Ishikawa (cell line): ENCODE measurements at regions not wholly inside any gene's neighbourhood (a gene's known extent, or its start where the extent isn't known, plus 50 kb on each side); places are given as distances from the start of the nearest gene placed in this dataset.

Source experiments
- CEBPB ChIP-seq: IDR thresholded peaks from 2 replicates; pipeline ENCODE4 v1.6.1; 2012
- CREB1 ChIP-seq: IDR thresholded peaks from 2 replicates; pipeline ENCODE4 v1.6.1; 2012; ENCODE audit warnings: low read depth
- EGR1 ChIP-seq: IDR thresholded peaks from 2 replicates; pipeline ENCODE4 v1.6.1; 2012
- EP300 ChIP-seq: IDR thresholded peaks from 2 replicates; pipeline ENCODE4 v1.6.1; 2012; ENCODE audit warnings: borderline replicate concordance
- FOXM1 ChIP-seq: IDR thresholded peaks from 2 replicates; pipeline ENCODE4 v1.6.1; 2012; ENCODE audit warnings: low read depth, borderline replicate concordance
- NFIC ChIP-seq: IDR thresholded peaks from 2 replicates; pipeline ENCODE4 v1.6.1; 2012
- RAD21 ChIP-seq: IDR thresholded peaks from 2 replicates; pipeline ENCODE4 v1.6.1; 2012; ENCODE audit warnings: low read depth
- TAF1 ChIP-seq: IDR thresholded peaks from 2 replicates; pipeline ENCODE4 v1.6.1; 2012; ENCODE audit warnings: low read depth, mild to moderate bottlenecking
- TCF12 ChIP-seq: IDR thresholded peaks from 2 replicates; pipeline ENCODE4 v1.6.1; 2012; ENCODE audit warnings: low read depth
- TEAD4 ChIP-seq: IDR thresholded peaks from 2 replicates; pipeline ENCODE4 v1.6.1; 2012
- YY1 ChIP-seq: IDR thresholded peaks from 2 replicates; pipeline ENCODE4 v1.6.1; 2012; ENCODE audit warnings: low read depth
- ZBTB7A ChIP-seq: IDR thresholded peaks from 2 replicates; pipeline ENCODE4 v1.6.1; 2012; ENCODE audit warnings: low read depth
- TF ChIP-seq, protein P1 (sequence below): IDR thresholded peaks from 2 replicates; pipeline ENCODE4 v1.6.1; 2012; ENCODE audit warnings: low read depth, mild to moderate bottlenecking
- TF ChIP-seq, protein P2 (sequence below): IDR thresholded peaks from 2 replicates; pipeline ENCODE4 v1.6.1; 2012
- TF ChIP-seq, protein P3 (sequence below): IDR thresholded peaks from 2 replicates; pipeline ENCODE4 v1.6.1; 2012

DNA sequence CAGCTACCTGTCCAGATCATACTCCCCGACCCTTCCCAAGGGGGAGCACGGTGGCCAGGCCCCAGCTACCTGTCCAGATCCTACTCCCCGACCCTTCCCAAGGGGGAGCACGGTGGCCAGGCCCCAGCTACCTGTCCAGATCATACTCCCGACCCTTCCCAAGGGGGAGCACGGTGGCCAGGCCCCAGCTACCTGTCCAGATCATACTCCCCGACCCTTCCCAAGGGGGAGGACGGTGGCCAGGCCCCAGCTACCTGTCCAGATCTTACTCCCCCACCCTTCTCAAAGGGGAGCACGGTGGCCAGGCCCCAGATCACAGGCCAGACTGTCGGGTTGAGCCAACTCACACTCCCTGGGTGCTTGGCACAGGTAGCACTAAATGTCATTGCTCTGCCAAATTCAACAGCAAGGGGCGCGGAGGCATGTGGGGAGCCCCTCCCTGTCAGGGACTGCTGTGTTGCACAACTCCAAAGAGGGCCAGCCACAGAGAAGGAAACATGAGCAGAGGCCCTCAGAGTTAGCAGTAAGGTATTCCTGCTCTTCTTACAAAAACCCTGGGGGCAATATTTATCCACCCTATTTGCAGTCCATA is 136.9 kb downstream of the OLFM1 start:
- no peak for TF ChIP-seq EGR1
- TF ChIP-seq NFIC, result no peak
- no peak for TF ChIP-seq CEBPB
- TF ChIP-seq, protein P1, sequence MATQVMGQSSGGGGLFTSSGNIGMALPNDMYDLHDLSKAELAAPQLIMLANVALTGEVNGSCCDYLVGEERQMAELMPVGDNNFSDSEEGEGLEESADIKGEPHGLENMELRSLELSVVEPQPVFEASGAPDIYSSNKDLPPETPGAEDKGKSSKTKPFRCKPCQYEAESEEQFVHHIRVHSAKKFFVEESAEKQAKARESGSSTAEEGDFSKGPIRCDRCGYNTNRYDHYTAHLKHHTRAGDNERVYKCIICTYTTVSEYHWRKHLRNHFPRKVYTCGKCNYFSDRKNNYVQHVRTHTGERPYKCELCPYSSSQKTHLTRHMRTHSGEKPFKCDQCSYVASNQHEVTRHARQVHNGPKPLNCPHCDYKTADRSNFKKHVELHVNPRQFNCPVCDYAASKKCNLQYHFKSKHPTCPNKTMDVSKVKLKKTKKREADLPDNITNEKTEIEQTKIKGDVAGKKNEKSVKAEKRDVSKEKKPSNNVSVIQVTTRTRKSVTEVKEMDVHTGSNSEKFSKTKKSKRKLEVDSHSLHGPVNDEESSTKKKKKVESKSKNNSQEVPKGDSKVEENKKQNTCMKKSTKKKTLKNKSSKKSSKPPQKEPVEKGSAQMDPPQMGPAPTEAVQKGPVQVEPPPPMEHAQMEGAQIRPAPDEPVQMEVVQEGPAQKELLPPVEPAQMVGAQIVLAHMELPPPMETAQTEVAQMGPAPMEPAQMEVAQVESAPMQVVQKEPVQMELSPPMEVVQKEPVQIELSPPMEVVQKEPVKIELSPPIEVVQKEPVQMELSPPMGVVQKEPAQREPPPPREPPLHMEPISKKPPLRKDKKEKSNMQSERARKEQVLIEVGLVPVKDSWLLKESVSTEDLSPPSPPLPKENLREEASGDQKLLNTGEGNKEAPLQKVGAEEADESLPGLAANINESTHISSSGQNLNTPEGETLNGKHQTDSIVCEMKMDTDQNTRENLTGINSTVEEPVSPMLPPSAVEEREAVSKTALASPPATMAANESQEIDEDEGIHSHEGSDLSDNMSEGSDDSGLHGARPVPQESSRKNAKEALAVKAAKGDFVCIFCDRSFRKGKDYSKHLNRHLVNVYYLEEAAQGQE, result no peak
- TF ChIP-seq, protein P2, sequence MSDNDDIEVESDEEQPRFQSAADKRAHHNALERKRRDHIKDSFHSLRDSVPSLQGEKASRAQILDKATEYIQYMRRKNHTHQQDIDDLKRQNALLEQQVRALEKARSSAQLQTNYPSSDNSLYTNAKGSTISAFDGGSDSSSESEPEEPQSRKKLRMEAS, result no peak
- no peak for TF ChIP-seq EP300
- TF ChIP-seq, protein P3, sequence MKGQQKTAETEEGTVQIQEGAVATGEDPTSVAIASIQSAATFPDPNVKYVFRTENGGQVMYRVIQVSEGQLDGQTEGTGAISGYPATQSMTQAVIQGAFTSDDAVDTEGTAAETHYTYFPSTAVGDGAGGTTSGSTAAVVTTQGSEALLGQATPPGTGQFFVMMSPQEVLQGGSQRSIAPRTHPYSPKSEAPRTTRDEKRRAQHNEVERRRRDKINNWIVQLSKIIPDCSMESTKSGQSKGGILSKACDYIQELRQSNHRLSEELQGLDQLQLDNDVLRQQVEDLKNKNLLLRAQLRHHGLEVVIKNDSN, result no peak
- no peak for TF ChIP-seq TCF12

DNA sequence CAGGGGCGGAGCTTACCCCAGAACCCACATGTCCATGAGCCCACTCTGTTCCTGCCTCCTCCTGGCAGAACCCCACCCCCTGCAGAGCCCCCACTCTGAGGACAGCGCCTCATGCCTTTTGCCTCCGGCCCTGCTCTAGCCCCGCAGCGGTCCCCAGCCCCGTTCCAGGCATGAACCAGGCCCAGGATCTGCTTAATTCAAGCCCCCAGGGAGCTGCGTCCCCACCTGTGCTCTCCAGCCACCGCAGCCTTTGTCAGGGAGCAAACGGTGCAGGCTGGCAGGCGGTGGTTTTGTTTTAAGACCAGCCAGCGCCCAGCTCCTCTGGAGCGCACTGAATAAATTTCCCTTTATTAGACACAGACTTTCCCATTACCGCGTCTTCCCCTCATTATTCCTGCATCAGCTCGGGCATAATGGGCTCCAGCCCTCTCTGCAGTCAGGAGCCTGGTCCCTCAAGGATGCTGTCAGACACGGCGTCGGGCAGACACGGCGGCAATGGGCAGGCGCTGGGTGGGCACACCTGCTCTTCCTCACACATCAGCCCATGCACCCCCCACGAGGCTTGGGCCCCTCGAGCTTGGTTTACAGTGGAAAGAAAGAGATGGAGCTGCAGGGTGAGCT is 137.6 kb downstream of the OLFM1 start:
- no peak for TF ChIP-seq FOXM1
- TF ChIP-seq TEAD4, result no peak
- no peak for TF ChIP-seq ZBTB7A

DNA sequence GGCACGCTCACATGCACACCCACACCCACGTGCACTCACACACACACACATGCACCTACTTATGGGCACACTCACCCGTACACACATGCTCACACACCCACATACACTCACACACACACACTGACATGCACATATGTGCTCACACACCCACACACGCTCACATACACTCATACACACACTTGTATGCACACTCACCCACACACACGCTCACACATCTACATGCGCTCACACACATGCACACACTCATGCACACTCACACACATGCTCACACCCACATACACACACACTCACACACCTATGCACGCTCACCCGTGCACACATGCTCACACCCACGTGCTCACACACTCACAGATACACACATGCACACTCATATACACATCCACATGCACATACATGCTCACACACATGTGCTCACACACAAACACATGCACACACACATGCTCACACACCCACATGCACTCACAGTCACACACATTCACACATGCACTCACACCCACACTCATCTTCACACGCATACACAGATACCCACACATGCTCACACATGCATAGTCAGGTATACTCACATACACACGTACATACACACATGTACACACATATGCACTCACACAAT is 138.3 kb downstream of the OLFM1 start:
- TF ChIP-seq FOXM1, result no peak

DNA sequence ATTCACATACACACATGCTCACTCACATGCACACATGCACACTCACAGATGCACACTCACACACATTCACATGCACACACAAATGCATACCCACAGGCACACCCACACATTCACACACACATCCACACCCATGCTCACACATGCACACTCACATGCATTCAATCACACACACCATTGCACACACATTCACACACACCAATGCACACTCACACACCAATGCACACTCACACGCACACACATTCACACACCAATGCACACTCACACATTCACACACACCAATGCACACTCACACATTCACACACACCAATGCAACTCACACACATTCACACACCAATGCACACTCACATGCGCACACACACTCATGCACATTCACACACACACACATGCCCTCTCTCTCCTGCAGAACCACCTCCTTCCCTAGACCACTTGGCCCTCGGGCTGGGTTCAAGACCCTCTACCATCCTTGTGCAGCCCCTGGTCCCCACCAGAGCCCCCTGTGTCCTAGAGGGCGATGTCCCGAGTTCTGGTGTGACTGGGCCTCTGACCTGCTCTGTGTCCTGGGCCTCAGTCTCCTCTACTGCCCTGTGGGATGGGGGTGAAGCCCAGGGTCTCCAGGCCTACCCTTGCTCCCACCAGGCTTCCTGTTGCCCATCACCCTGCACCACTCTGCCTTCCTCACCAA is 139.0 kb downstream of the OLFM1 start:
- TF ChIP-seq CREB1, result no peak
- TF ChIP-seq YY1, result no peak
- TF ChIP-seq ZBTB7A, result no peak
- no peak for TF ChIP-seq RAD21

DNA sequence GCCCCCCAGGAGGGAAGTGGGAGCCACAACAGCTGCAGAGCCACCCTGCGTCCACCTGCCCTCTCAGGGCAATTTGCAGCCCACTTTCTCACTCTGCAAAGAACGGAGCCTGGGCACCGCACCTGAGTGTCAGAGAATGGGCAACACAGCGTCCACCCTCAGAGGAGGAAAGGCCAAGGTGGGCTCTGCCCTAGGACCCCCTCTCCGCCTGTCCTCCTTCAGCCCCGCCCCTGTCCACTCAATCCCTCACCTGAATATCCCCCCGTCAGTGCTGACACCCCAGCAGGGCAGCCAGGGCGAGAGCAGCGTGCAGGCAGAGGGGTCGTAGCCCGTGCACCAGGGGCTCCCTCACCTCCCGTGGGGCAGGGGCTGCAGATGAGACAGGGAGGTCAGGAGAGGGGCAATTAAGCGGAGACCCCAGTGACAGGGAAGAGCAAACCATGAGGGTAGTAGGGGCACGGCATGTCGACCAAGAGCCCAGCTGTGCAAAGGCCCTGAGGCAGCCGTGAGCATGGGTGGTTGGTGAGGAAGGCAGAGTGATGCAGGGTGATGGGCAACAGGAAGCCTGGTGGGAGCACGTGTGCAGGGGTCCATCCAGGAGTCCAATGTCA is 140.3 kb downstream of the OLFM1 start:
- TF ChIP-seq TEAD4, result no peak

DNA sequence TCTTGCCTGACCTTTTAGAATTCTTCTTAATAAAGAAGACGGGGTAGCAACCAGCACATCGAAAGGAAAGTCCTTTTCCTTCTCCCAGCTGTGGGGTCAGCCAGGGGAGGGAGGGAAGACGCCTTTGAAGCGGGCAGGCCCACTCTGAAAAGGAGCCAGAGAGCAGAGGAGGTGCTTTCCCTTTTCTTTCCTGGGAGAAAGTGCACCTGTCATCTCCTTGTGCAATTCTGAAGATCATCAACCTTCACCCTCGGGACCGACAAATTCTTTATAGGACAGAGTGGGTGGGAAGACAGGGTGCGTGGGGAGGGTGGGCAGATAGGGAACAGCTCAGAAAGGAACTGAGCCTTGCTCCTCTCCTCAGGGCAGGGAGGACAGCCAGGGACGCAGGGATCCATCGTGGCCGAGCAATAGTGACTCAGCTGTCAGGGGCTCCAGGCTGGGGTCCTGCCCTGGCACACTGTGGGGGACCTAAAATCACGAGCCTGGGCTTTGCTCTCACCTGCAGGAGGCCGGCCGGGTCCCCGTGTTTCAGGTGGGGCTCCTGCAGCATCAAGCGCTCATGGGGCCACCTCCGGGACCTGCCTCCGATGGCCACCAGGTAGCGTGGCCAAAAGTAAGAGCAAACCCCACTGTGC is 141.0 kb downstream of the OLFM1 start:
- TF ChIP-seq EGR1 (no peak), RAD21 (no peak), FOXM1 (no peak), YY1 (no peak), TCF12 (no peak), ZBTB7A (no peak), NFIC (no peak), EP300 (no peak), CEBPB (no peak), TEAD4 (no peak), CREB1 (no peak), TAF1 (no peak)
- TF ChIP-seq, protein P1, result no peak
- TF ChIP-seq, protein P3, result no peak
- TF ChIP-seq, protein P2, result no peak
